ENCODE measurements at regions not wholly inside any gene's neighbourhood (a gene's known extent, or its start where the extent isn't known, plus 50 kb on each side); places are given as distances from the start of the nearest gene placed in this dataset.
A peak's percentile ranks its signal among the peaks of the same experiment; 100 is the strongest.

DNA sequence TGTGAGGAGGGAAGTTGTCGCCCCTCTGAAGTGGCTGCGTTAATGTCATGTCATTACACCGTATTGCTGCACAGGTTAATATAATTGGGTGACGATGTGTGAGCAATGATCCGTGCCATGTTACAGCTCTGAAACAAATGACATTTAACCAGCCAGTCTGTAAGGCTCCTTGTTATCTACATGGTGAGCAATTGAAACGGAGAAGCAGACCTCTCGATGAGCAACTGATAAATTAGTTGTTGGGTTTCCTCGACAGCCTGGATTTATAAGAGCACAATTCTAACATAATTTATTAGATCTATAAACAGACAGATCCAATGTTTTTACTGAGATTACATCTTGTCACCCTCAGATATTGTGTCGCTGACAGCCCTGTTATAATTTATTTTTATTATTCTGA lies 49.9 kb upstream of the MAFB start:
- Histone ChIP-seq H2BK5ac (ENCODE audit: low read depth, low read length) (no peak overlapping the region), H3K27me3 (replicated peaks in 1 of 4; ENCODE audit: control insufficient read depth in 3 of 4, extremely low read depth in 1 of 4, insufficient read depth in 3 of 4, low read length in 3 of 4) (no peaks in the 10 kb centered on the region), H2AK5ac (ENCODE audit: low read depth, low read length) (no peak overlapping the region), H3K4me1 (replicated peaks in 1 of 4; ENCODE audit: control insufficient read depth in 3 of 4, insufficient read depth in 4 of 4, low read length in 3 of 4) (peaks cover 0 to 3% (median 1%) of the 10 kb centered on the region in 4 experiments; a peak in 2 of 7 replicates), H2BK20ac (ENCODE audit: low read length) (no peak overlapping the region), H2AFZ (ENCODE audit: low read length) (no peak overlapping the region), H4K8ac (ENCODE audit: extremely low read depth, insufficient read depth, low read length) (no peak overlapping the region), H2BK12ac (ENCODE audit: low read depth, low read length) (no peak overlapping the region), H3K18ac (ENCODE audit: extremely low read depth, low read length) (no peak overlapping the region), H3K27ac (ENCODE audit: low read depth, low read length) (no peak overlapping the region), H3K9ac (replicated peaks in 1 of 4; ENCODE audit: extremely low read depth in 1 of 4, low read depth in 3 of 4, low read length in 3 of 4) (no peak overlapping the region), H3K4me3 (ENCODE audit: extremely low read depth in 1 of 4, insufficient read depth in 2 of 4, low read depth in 3 of 4, low read length in 4 of 4) (peak overlapping the region in 1 of 4 experiments; percentile 13; a peak in 1 of 8 replicates), H3K23ac (ENCODE audit: insufficient read length) (no peak overlapping the region), H4K5ac (ENCODE audit: insufficient read length, low read depth, low read length) (no peak overlapping the region), H3K23me2 (ENCODE audit: low read depth, low read length) (no peaks in the 10 kb centered on the region), H3K14ac (ENCODE audit: insufficient read length) (no peak overlapping the region), H3K9me3 (ENCODE audit: insufficient read depth in 2 of 2, low read depth in 1 of 2, low read length in 1 of 2) (no peaks in the 10 kb centered on the region), H3K79me1 (ENCODE audit: low read depth, low read length) (no peaks in the 10 kb centered on the region), H3K79me2 (ENCODE audit: control insufficient read depth in 1 of 2, insufficient read depth in 2 of 2, low read length in 2 of 2) (no peaks in the 10 kb centered on the region), H2BK120ac (replicated peaks; ENCODE audit: low read depth, low read length) (no peak overlapping the region), H4K20me1 (replicated peaks in 1 of 2; ENCODE audit: control insufficient read depth in 1 of 2, insufficient read depth in 2 of 2, low read length in 2 of 2) (no peaks in the 10 kb centered on the region), H4K91ac (replicated peaks; ENCODE audit: insufficient read length, low read length) (no peak overlapping the region), H3K4ac (replicated peaks; ENCODE audit: insufficient read length, low read depth, low read length) (no peak overlapping the region), H3K56ac (replicated peaks; ENCODE audit: insufficient read length, low read depth, low read length) (no peak overlapping the region), H2BK15ac (ENCODE audit: low read length) (no peak overlapping the region), H3K36me3 (ENCODE audit: control insufficient read depth in 2 of 4, insufficient read depth in 4 of 4, low read length in 3 of 4) (no peaks in the 10 kb centered on the region), H3K4me2 (ENCODE audit: insufficient read depth in 1 of 2, low read depth in 2 of 2, low read length in 2 of 2) (peak overlapping the region in 1 of 2 experiments; percentile 27; a peak in 1 of 4 replicates)
- WGBS, 2 experiments (ENCODE audit: extremely low coverage in 1 of 2, insufficient coverage in 1 of 2, insufficient read length in 1 of 2, insufficient replicate concordance in 2 of 2, low coverage in 1 of 2, low lambda C conversion rate in 2 of 2, missing lambda C conversion rate in 1 of 2) = 70% methylated on average over 9 of the region's 9 CpGs; no CpG with 5 or more reads in 1 of the 2 experiments
- no peak for FAIRE-seq
- no peak for TF ChIP-seq KDM5A (IDR thresholded peaks at IDR 0.05; ENCODE audit: low read length)
- TF ChIP-seq BACH1 (IDR thresholded peaks at IDR 0.05; ENCODE audit: low read length) = no peak
- TF ChIP-seq SP4 (IDR thresholded peaks at IDR 0.05; ENCODE audit: low read length) = no peak
- no peak for TF ChIP-seq KDM1A (IDR thresholded peaks at IDR 0.05; ENCODE audit: borderline replicate concordance, low read length)
- TF ChIP-seq HDAC6 (IDR thresholded peaks at IDR 0.05; ENCODE audit: low read depth, low read length) = no peak
- TF ChIP-seq CHD2 (IDR thresholded peaks at IDR 0.05; ENCODE audit: low read length) = no peak
- TF ChIP-seq, protein P1, sequence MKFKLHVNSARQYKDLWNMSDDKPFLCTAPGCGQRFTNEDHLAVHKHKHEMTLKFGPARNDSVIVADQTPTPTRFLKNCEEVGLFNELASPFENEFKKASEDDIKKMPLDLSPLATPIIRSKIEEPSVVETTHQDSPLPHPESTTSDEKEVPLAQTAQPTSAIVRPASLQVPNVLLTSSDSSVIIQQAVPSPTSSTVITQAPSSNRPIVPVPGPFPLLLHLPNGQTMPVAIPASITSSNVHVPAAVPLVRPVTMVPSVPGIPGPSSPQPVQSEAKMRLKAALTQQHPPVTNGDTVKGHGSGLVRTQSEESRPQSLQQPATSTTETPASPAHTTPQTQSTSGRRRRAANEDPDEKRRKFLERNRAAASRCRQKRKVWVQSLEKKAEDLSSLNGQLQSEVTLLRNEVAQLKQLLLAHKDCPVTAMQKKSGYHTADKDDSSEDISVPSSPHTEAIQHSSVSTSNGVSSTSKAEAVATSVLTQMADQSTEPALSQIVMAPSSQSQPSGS (IDR thresholded peaks at IDR 0.05; ENCODE audit: low read length) = no peak
- no peak for TF ChIP-seq RBBP5 (IDR thresholded peaks at IDR 0.05; ENCODE audit: borderline replicate concordance, low read depth, low read length)
- TF ChIP-seq TAF7 (optimal IDR thresholded peaks at IDR 0.05; ENCODE audit: borderline replicate concordance, low read depth, low read length) = no peak
- TF ChIP-seq CBX5 (IDR thresholded peaks at IDR 0.05; ENCODE audit: low read depth, low read length) = no peak
- CTCF ChIA-PET (ENCODE audit: partially characterized antibody) = interaction anchor here (0.6 to 7.4 kb wide), 12 partner anchors 10 to 223 kb away, joined by 3 to 44 read pairs (median 5); no protein-coding TSS in a partner anchor
- POLR2A ChIA-PET (ENCODE audit: partially characterized antibody) = interaction anchor here (1.2 kb wide), 1 partner anchor 52 kb away, joined by 4 read pairs; no protein-coding TSS in a partner anchor
- peak in 1 of 2 experiments; percentile 41 for DNase-seq (ENCODE audit: low read depth in 1 of 2, low spot score in 2 of 2)
